ENCODE measurements at regions not wholly inside any gene's neighbourhood (a gene's known extent, or its start where the extent isn't known, plus 50 kb on each side); places are given as distances from the start of the nearest gene placed in this dataset.

DNA sequence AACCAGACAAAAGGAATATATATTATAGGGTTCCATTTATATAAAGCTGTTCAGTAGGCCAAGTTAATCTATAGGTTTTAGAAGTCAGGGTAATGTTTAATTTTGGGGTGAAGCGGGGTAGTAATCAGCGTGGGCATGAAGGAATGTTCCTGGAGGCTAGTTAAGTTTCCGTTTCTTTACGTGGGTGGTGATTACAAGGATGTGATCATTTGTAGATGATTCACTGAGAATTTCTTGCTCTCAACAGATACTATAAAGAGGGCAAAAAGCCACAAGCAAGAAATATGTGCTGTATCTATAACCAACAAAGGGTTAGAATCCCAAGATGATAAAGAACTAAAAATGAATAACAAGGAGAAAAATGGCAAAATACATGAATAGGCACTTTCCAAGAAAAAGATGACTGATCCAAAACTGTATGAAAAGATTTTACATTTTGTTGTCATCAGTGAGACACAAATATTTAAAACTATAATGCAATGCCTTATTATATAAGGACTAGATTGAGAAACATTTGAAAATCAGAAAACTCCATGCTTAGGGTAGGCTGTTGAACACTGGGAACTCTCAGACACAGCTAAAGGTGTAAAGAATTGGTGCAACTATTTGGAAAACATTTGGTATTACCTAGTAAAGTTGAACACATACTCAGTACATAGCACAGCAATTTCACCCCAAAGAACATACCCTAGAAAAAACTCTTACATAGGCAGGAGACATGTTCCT lies 224.3 kb upstream of the S1PR3 start:
- intact Hi-C loops (cut with micrococcal nuclease; ENCODE audit: unreplicated experiment), result no loop called here
- Mint-ChIP-seq H3K27me3 (ENCODE audit: unreplicated experiment) (no peaks in the 10 kb centered on the region), H3K36me3 (ENCODE audit: insufficient read depth, unreplicated experiment) (no peaks in the 10 kb centered on the region), H3K4me3 (ENCODE audit: low read depth, unreplicated experiment) (no peak overlapping the region), H3K27ac (ENCODE audit: unreplicated experiment) (peak overlapping the region; percentile 74), H3K4me1 (ENCODE audit: low read depth, unreplicated experiment) (peaks cover 16% of the 10 kb centered on the region), H3K9me3 (ENCODE audit: low read depth, unreplicated experiment) (peaks cover 3% of the 10 kb centered on the region)
- no TSS peak for BruUV-seq (replicated peaks)
- CTCF ChIA-PET, result interaction anchor here (0.5 kb wide), 1 partner anchor 9 kb away, joined by 3 read pairs; no protein-coding TSS in a partner anchor
- no peak for DNase-seq
- TF ChIP-seq, protein P1, sequence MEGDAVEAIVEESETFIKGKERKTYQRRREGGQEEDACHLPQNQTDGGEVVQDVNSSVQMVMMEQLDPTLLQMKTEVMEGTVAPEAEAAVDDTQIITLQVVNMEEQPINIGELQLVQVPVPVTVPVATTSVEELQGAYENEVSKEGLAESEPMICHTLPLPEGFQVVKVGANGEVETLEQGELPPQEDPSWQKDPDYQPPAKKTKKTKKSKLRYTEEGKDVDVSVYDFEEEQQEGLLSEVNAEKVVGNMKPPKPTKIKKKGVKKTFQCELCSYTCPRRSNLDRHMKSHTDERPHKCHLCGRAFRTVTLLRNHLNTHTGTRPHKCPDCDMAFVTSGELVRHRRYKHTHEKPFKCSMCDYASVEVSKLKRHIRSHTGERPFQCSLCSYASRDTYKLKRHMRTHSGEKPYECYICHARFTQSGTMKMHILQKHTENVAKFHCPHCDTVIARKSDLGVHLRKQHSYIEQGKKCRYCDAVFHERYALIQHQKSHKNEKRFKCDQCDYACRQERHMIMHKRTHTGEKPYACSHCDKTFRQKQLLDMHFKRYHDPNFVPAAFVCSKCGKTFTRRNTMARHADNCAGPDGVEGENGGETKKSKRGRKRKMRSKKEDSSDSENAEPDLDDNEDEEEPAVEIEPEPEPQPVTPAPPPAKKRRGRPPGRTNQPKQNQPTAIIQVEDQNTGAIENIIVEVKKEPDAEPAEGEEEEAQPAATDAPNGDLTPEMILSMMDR (IDR thresholded peaks at IDR 0.05; ENCODE audit: unreplicated experiment), result no peak

DNA sequence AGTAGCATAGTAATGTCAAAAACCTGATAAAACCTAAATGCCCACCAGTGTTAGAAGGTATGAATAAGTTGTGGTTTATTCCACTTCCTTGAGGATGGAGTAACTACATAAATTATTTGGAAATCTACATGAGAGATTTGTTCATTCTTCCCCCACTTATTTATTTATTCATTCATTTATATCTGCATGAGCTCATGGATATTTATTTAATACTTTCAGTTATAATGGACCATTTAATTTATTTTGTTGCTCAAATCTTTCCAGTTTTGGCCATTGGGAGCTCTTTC lies 223.8 kb upstream of the S1PR3 start:
- no peaks in the 10 kb centered on the region for H3K27me3 Mint-ChIP-seq (ENCODE audit: unreplicated experiment)
- peaks cover 3% of the 10 kb centered on the region for H3K9me3 Mint-ChIP-seq (ENCODE audit: low read depth, unreplicated experiment)
- TF ChIP-seq, protein P1 (IDR thresholded peaks at IDR 0.05; ENCODE audit: unreplicated experiment), result no peak
- DNase-seq, result no peak
- no peak overlapping the region for H3K4me3 Mint-ChIP-seq (ENCODE audit: low read depth, unreplicated experiment)
- no TSS peak for BruUV-seq (replicated peaks)
- intact Hi-C loops (cut with micrococcal nuclease; ENCODE audit: unreplicated experiment), result no loop called here
- H3K27ac Mint-ChIP-seq (ENCODE audit: unreplicated experiment), result no peak overlapping the region
- CTCF ChIA-PET, result no interaction called here
- peaks cover 16% of the 10 kb centered on the region for H3K4me1 Mint-ChIP-seq (ENCODE audit: low read depth, unreplicated experiment)
- no peaks in the 10 kb centered on the region for H3K36me3 Mint-ChIP-seq (ENCODE audit: insufficient read depth, unreplicated experiment)

DNA sequence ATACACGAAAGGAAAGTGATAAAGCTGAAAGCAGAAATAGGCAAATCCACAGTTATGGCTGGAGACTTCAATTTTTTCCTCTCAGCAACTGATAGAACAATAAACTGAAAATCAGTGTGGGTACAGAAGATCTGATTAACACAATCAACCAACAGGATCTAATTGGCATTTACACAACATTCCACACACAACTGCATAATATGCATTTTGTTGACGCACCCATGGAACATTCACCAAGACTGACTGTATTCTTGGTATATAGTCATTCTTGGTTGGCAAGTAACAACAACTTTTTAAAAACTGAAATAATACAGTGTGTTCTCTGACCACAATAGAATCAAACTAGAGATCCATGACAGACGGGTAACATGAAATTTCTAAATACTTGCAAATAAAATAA lies 218.7 kb upstream of the S1PR3 start:
- peaks cover 4% of the 10 kb centered on the region for H3K36me3 Mint-ChIP-seq (ENCODE audit: insufficient read depth, unreplicated experiment)
- no peak for DNase-seq
- no peaks in the 10 kb centered on the region for H3K9me3 Mint-ChIP-seq (ENCODE audit: low read depth, unreplicated experiment)
- no peaks in the 10 kb centered on the region for H3K27me3 Mint-ChIP-seq (ENCODE audit: unreplicated experiment)
- TF ChIP-seq, protein P1 (IDR thresholded peaks at IDR 0.05; ENCODE audit: unreplicated experiment), result no peak
- no peak overlapping the region for H3K4me3 Mint-ChIP-seq (ENCODE audit: low read depth, unreplicated experiment)
- CTCF ChIA-PET, result no interaction called here
- intact Hi-C loops (cut with micrococcal nuclease; ENCODE audit: unreplicated experiment), result no loop called here
- no TSS peak for BruUV-seq (replicated peaks)
- no peak overlapping the region for H3K27ac Mint-ChIP-seq (ENCODE audit: unreplicated experiment)
- H3K4me1 Mint-ChIP-seq (ENCODE audit: low read depth, unreplicated experiment), result peaks cover 49% of the 10 kb centered on the region

DNA sequence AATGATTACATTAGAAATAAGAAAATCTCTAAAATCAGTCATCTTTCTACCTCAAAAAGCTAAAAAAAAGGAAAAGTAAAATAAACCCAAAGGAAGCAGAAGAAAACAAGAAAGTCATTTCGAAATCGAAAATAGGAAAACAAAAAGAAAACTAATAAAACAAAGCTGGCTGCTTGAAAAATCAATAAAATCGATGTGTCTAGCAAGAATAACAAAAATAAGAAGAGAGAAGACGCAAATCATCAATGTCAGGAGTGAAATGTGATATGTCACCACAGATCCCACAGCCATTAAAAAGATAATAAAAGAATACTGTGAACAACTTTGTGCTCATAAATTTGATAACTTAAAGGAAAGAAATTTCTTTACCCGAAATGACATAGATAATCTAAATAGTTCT lies 218.1 kb upstream of the S1PR3 start:
- TF ChIP-seq, protein P1 (IDR thresholded peaks at IDR 0.05; ENCODE audit: unreplicated experiment), result no peak
- Mint-ChIP-seq H3K27me3 (ENCODE audit: unreplicated experiment) (no peaks in the 10 kb centered on the region), H3K36me3 (ENCODE audit: insufficient read depth, unreplicated experiment) (peaks cover 4% of the 10 kb centered on the region), H3K4me1 (ENCODE audit: low read depth, unreplicated experiment) (peaks cover 49% of the 10 kb centered on the region), H3K27ac (ENCODE audit: unreplicated experiment) (no peak overlapping the region), H3K9me3 (ENCODE audit: low read depth, unreplicated experiment) (no peaks in the 10 kb centered on the region), H3K4me3 (ENCODE audit: low read depth, unreplicated experiment) (no peak overlapping the region)
- BruUV-seq (replicated peaks), result no TSS peak
- intact Hi-C loops (cut with micrococcal nuclease; ENCODE audit: unreplicated experiment), result no loop called here
- CTCF ChIA-PET, result no interaction called here
- DNase-seq, result no peak

Measured in Calu3 (cell line).